K562 (cell line): ENCODE measurements at regions not wholly inside any gene's neighbourhood (a gene's known extent, or its start where the extent isn't known, plus 50 kb on each side); places are given as distances from the start of the nearest gene placed in this dataset.

Source experiments
- ATAC-seq: fragments of 200-7000 bp; cut with Tn5 transposase; 3 replicates; pipeline ENCODE4 v1.9.1; 2020; ENCODE audit warnings: moderate library complexity
- BruUV-seq: library from RNA; stranded (reverse); fragments of 400-500 nt; replicated peaks from 2 replicates; lab custom pipeline; 2021; lab: Mats Ljungman, UMichigan
- CTCF ChIA-PET: fragments of 300-600 bp; formaldehyde crosslinking; extraction: SDS; loops from one replicate; lab custom pipeline; 2021; ENCODE audit warnings: low intra/inter-chr PET ratio; lab: Yijun Ruan, JAX
- POLR2A ChIA-PET: fragments of 300-600, 350-650 bp; sonication (Branson Sonifier 250); formaldehyde crosslinking; extraction: SDS; loops from one replicate; lab custom pipeline; 2021; ENCODE audit warnings: antibody characterized with exemption, inconsistent platforms; lab: Yijun Ruan, JAX
- DNase-seq, 4 experiments: peaks; one replicate each; pipeline versions ENCODE4 v3.0.0 to v3.0.0-alpha.2; 2011 to 2018; ENCODE audit warnings: low spot score in 3 of 4, mixed read lengths in 3 of 4; ENCODE audit errors: extremely low read depth in 1 of 4
- FAIRE-seq: peaks from 2 replicates; lab custom pipeline; 2011; peaks lifted over from hg19 to GRCh38; lab: Jason Lieb, UNC
- H2AFZ ChIP-seq: 2 replicates; pipeline ENCODE4 v1.6.0; 2011; ENCODE audit warnings: low read depth, low read length, control low read depth, inconsistent platforms
- H3K27ac ChIP-seq: fragments of 200-600 bp; 3 replicates; pipeline ENCODE4 v1.8.0; 2011; ENCODE audit warnings: low read depth, mild to moderate bottlenecking, control low read depth, inconsistent platforms, low read length, moderate library complexity, mixed read lengths; ENCODE audit errors: extremely low read depth
- H3K27me3 ChIP-seq, 2 experiments: fragments of 300-600 bp in 1 of 2; 2 replicates in 1 of 2; 3 replicates in 1 of 2; pipeline versions ENCODE4 v1.6.0 to v1.8.0; 2011; ENCODE audit warnings: inconsistent platforms in 2 of 2, low read length in 2 of 2, mild to moderate bottlenecking in 1 of 2, mixed read lengths in 1 of 2, moderate library complexity in 1 of 2; ENCODE audit not compliant: control insufficient read depth in 2 of 2, insufficient read depth in 2 of 2
- H3K36me3 ChIP-seq: fragments of 300-600 bp; 3 replicates; pipeline ENCODE4 v1.8.0; 2011; ENCODE audit warnings: mild to moderate bottlenecking, low read length, inconsistent platforms; ENCODE audit not compliant: control insufficient read depth, insufficient read depth
- H3K4me1 ChIP-seq, 2 experiments: fragments of 200-600 bp in 1 of 2; replicated peaks in 1 of 2; 2 replicates in 1 of 2; 3 replicates in 1 of 2; pipeline versions ENCODE4 v1.5.1 to v1.8.0; 2011; ENCODE audit warnings: inconsistent platforms in 2 of 2, low read length in 2 of 2, mild to moderate bottlenecking in 1 of 2, mixed read lengths in 1 of 2, moderate library complexity in 1 of 2; ENCODE audit not compliant: control insufficient read depth in 2 of 2, insufficient read depth in 2 of 2
- H3K4me2 ChIP-seq: 2 replicates; pipeline ENCODE4 v1.6.1; 2011; ENCODE audit warnings: low read length, control low read depth, inconsistent platforms, mixed read lengths; ENCODE audit not compliant: insufficient read depth
- H3K4me3 ChIP-seq: fragments of 200-600 bp; sonication (generic), shearing (Covaris generic); 2 replicates; pipeline ENCODE4 v1.5.1; 2016; ENCODE audit warnings: control low read depth, inconsistent platforms
- H3K79me2 ChIP-seq: fragments of 200-600 bp; 3 replicates; pipeline ENCODE4 v1.8.0; 2011; ENCODE audit warnings: low read length, inconsistent platforms; ENCODE audit not compliant: control insufficient read depth, insufficient read depth
- H3K9ac ChIP-seq, 2 experiments: 2 replicates each; pipeline versions ENCODE4 v1.6.0 to v1.6.1; 2011; ENCODE audit warnings: low read depth in 2 of 2, low read length in 2 of 2, control low read depth in 1 of 2, inconsistent platforms in 1 of 2, mild to moderate bottlenecking in 1 of 2, mixed read lengths in 1 of 2; ENCODE audit not compliant: insufficient read depth in 1 of 2
- H3K9me1 ChIP-seq: one replicate; pipeline ENCODE4 v1.6.0; 2011; ENCODE audit warnings: inconsistent platforms, mild to moderate bottlenecking, low read length, moderate library complexity; ENCODE audit not compliant: control insufficient read depth, insufficient read depth
- H3K9me3 ChIP-seq: replicated peaks from 2 replicates; pipeline ENCODE4 v1.5.1; 2011; ENCODE audit warnings: low read depth, low read length, inconsistent platforms; ENCODE audit not compliant: control insufficient read depth, insufficient read depth
- H4K20me1 ChIP-seq: replicated peaks from 2 replicates; pipeline ENCODE4 v1.6.1; 2011; ENCODE audit warnings: low read length, inconsistent platforms, mixed read lengths; ENCODE audit not compliant: control insufficient read depth, insufficient read depth
- ATF7 ChIP-seq: fragments of 450-650 bp; IDR thresholded peaks from 2 replicates; pipeline ENCODE4 v1.7.1; 2014; ENCODE audit warnings: mild to moderate bottlenecking, moderate library complexity
- CEBPB ChIP-seq: fragments of 450-650 bp; IDR thresholded peaks from 2 replicates; pipeline ENCODE4 v1.6.1; 2016; ENCODE audit warnings: missing genetic modification characterization, missing compliant biosample characterization
- E2F3 ChIP-seq: fragments of 250-450 bp; sonication (Bioruptor Pico); IDR thresholded peaks from 2 replicates; pipeline ENCODE4 v1.4.0; 2020; ENCODE audit warnings: mild to moderate bottlenecking
- NONO ChIP-seq, 2 experiments: fragments of 200-400 bp in 1 of 2; fragments of 450-650 bp in 1 of 2; formaldehyde crosslinking in 1 of 2; IDR thresholded peaks; 2 replicates each; pipeline ENCODE4 v1.6.1; 2017; ENCODE audit warnings: low read depth in 2 of 2, mild to moderate bottlenecking in 2 of 2, moderate library complexity in 2 of 2, low read length in 1 of 2
- SOX6 ChIP-seq: fragments of 450-650 bp; IDR thresholded peaks from 2 replicates; pipeline ENCODE4 v1.6.1; 2014; ENCODE audit warnings: mild to moderate bottlenecking
- TCF7 ChIP-seq: sonication (generic); IDR thresholded peaks from 2 replicates; pipeline ENCODE4 v1.6.1; 2016; ENCODE audit warnings: antibody characterized with exemption, borderline replicate concordance
- ZKSCAN1 ChIP-seq: fragments of 150-350 bp; IDR thresholded peaks from 2 replicates; pipeline ENCODE4 v1.6.1; 2016; ENCODE audit warnings: low read depth, low read length
- WGBS: fragments of 100-300 bp; shearing (Covaris generic); methylation state at CpG from one replicate; pipeline ENCODE4 v1.1.6; 2016; ENCODE audit warnings: low coverage, mixed read lengths; ENCODE audit not compliant: insufficient coverage; ENCODE audit errors: missing lambda C conversion rate; 5-methylcytosine and 5-hydroxymethylcytosine counted together
- in situ Hi-C: fragments of 300-500 bp; cut with MboI; formaldehyde crosslinking; loops from 4 replicates; pipeline ENCODE4 v1.15.0; 2018; ENCODE audit warnings: inconsistent platforms, mixed read lengths
- intact Hi-C: fragments of 100-400 bp; cut with micrococcal nuclease; formaldehyde crosslinking; loops from 2 replicates; pipeline ENCODE4 v1.14.2; 2022
- TF ChIP-seq, protein P1 (sequence below): fragments of 200-800 bp; sonication (Bioruptor generic); IDR thresholded peaks from 2 replicates; pipeline ENCODE4 v1.6.1; 2016; ENCODE audit warnings: missing genetic modification characterization, missing compliant biosample characterization
- TF ChIP-seq, protein P2 (sequence below): fragments of 250-450 bp; sonication (Bioruptor Pico); IDR thresholded peaks from 2 replicates; pipeline ENCODE4 v1.4.0; 2020; ENCODE audit warnings: borderline replicate concordance

DNA sequence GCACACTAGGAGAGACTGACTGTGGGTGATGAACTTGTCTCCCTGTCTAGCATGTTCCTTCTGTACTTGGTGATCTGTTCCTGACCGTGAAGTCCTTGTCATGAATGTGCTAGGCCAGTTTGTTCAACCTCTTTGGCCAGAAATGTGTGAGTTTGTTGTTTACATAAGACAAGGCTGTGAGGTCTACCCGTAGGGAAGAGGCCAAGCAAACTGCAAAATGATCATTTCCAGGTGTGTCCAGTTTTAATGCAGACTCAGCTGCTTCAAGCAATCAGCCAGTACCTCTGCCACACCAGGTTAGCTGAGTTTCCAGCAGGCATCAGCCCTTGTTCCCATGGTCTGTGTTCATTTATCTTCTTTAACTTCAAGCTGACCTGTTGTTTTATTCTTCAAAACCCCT lies 440.2 kb downstream of the FUT8 start:
- BruUV-seq: no TSS peak

GRCh38 chr14:65853407-65853955 lies 441.0 kb downstream of the FUT8 start:
- H3K4me3 ChIP-seq: no peak overlapping the region
- POLR2A ChIA-PET: no interaction called here
- H3K4me2 ChIP-seq: no peak overlapping the region
- H3K36me3 ChIP-seq: no peaks in the 10 kb centered on the region
- intact Hi-C loops: no loop called here
- no peak overlapping the region for H3K27ac ChIP-seq
- 0% methylated on average over 7 of the region's 7 CpGs for WGBS
- peaks cover 0 to 5% of the 10 kb centered on the region in 2 experiments; a peak in 3 of 5 replicates for H3K27me3 ChIP-seq
- H3K9me1 ChIP-seq: no peaks in the 10 kb centered on the region
- no TSS peak for BruUV-seq
- CTCF ChIA-PET: no interaction called here
- H3K79me2 ChIP-seq: no peaks in the 10 kb centered on the region
- no peaks in the 10 kb centered on the region for H4K20me1 ChIP-seq
- 0 out of 2 replicates have a peak overlapping the region, but pooled peaks have one; percentile 40 for H2AFZ ChIP-seq
- FAIRE-seq (no peak), DNase-seq (peak in 1 of 4 experiments; percentile 23), ATAC-seq (no peak)
- in situ Hi-C loops: no loop called here
- no peak overlapping the region for H3K9ac ChIP-seq
- no peaks in the 10 kb centered on the region; a peak in 1 of 5 replicates for H3K4me1 ChIP-seq
- H3K9me3 ChIP-seq: no peaks in the 10 kb centered on the region
- peak; percentile 65; the same call in 1 of the 2 replicates for TF ChIP-seq ATF7
- TF ChIP-seq NONO (IDR thresholded peaks at IDR 0.05; ENCODE audit: low read depth in 2 of 2, low read length in 1 of 2): no peak
- peak; percentile 82 for TF ChIP-seq CEBPB (tag)
- TF ChIP-seq TCF7: no peak
- TF ChIP-seq, protein P1, sequence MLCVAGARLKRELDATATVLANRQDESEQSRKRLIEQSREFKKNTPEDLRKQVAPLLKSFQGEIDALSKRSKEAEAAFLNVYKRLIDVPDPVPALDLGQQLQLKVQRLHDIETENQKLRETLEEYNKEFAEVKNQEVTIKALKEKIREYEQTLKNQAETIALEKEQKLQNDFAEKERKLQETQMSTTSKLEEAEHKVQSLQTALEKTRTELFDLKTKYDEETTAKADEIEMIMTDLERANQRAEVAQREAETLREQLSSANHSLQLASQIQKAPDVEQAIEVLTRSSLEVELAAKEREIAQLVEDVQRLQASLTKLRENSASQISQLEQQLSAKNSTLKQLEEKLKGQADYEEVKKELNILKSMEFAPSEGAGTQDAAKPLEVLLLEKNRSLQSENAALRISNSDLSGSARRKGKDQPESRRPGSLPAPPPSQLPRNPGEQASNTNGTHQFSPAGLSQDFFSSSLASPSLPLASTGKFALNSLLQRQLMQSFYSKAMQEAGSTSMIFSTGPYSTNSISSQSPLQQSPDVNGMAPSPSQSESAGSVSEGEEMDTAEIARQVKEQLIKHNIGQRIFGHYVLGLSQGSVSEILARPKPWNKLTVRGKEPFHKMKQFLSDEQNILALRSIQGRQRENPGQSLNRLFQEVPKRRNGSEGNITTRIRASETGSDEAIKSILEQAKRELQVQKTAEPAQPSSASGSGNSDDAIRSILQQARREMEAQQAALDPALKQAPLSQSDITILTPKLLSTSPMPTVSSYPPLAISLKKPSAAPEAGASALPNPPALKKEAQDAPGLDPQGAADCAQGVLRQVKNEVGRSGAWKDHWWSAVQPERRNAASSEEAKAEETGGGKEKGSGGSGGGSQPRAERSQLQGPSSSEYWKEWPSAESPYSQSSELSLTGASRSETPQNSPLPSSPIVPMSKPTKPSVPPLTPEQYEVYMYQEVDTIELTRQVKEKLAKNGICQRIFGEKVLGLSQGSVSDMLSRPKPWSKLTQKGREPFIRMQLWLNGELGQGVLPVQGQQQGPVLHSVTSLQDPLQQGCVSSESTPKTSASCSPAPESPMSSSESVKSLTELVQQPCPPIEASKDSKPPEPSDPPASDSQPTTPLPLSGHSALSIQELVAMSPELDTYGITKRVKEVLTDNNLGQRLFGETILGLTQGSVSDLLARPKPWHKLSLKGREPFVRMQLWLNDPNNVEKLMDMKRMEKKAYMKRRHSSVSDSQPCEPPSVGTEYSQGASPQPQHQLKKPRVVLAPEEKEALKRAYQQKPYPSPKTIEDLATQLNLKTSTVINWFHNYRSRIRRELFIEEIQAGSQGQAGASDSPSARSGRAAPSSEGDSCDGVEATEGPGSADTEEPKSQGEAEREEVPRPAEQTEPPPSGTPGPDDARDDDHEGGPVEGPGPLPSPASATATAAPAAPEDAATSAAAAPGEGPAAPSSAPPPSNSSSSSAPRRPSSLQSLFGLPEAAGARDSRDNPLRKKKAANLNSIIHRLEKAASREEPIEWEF (CRISPR knock-in tag): no peak
- TF ChIP-seq SOX6: no peak
- peak; percentile 39; the same call in 1 of the 2 replicates for TF ChIP-seq ZKSCAN1

More for the DNA sequence above, 440.2 kb downstream of the FUT8 start:
- H3K4me3 ChIP-seq: no peak overlapping the region
- no peaks in the 10 kb centered on the region for H3K9me1 ChIP-seq
- intact Hi-C loops: no loop called here
- no peak overlapping the region for H3K9ac ChIP-seq
- CTCF ChIA-PET: no interaction called here
- H3K27ac ChIP-seq: no peak overlapping the region
- POLR2A ChIA-PET: interaction anchor here (0.6 kb wide), 1 partner anchor 22 kb away, joined by 3 read pairs; no protein-coding TSS in a partner anchor
- 0% methylated on average over 2 of the region's 2 CpGs for WGBS
- H4K20me1 ChIP-seq: no peaks in the 10 kb centered on the region
- H3K79me2 ChIP-seq: no peaks in the 10 kb centered on the region
- no peak for DNase-seq
- H3K4me2 ChIP-seq: no peak overlapping the region
- peaks cover 0 to 5% of the 10 kb centered on the region in 2 experiments; a peak in 3 of 5 replicates for H3K27me3 ChIP-seq
- no peak for FAIRE-seq
- no peaks in the 10 kb centered on the region for H3K36me3 ChIP-seq
- H2AFZ ChIP-seq: no peak overlapping the region
- H3K9me3 ChIP-seq: no peaks in the 10 kb centered on the region
- ATAC-seq: no peak
- in situ Hi-C loops: no loop called here
- H3K4me1 ChIP-seq: no peaks in the 10 kb centered on the region; a peak in 1 of 5 replicates
- TF ChIP-seq E2F3 (CRISPR knock-in tag): no peak
- TF ChIP-seq, protein P2, sequence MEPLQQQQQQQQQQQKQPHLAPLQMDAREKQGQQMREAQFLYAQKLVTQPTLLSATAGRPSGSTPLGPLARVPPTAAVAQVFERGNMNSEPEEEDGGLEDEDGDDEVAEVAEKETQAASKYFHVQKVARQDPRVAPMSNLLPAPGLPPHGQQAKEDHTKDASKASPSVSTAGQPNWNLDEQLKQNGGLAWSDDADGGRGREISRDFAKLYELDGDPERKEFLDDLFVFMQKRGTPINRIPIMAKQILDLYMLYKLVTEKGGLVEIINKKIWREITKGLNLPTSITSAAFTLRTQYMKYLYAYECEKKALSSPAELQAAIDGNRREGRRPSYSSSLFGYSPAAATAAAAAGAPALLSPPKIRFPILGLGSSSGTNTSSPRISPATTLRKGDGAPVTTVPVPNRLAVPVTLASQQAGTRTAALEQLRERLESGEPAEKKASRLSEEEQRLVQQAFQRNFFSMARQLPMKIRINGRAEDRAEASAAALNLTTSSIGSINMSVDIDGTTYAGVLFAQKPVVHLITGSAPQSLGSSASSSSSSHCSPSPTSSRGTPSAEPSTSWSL: no peak
